Esophagus muscularis mucosa (tissue), 3 donors: ENCODE measurements at regions not wholly inside any gene's neighbourhood (a gene's known extent, or its start where the extent isn't known, plus 50 kb on each side); places are given as distances from the start of the nearest gene placed in this dataset.

Experiments
- CTCF ChIP-seq, 3 experiments: fragments of 200-600 bp in 2 of 3; fragments of 450-650 bp in 1 of 3; sonication (generic) in 2 of 3; IDR thresholded peaks; one replicate each; pipeline ENCODE4 v1.5.1; 2017 to 2019; ENCODE audit warnings: antibody characterized with exemption in 3 of 3, mild to moderate bottlenecking in 2 of 3, moderate library complexity in 1 of 3
- EP300 ChIP-seq: sonication (generic); formaldehyde crosslinking; IDR thresholded peaks from one replicate; pipeline ENCODE4 v1.6.1; 2017; ENCODE audit warnings: antibody characterized with exemption

DNA sequence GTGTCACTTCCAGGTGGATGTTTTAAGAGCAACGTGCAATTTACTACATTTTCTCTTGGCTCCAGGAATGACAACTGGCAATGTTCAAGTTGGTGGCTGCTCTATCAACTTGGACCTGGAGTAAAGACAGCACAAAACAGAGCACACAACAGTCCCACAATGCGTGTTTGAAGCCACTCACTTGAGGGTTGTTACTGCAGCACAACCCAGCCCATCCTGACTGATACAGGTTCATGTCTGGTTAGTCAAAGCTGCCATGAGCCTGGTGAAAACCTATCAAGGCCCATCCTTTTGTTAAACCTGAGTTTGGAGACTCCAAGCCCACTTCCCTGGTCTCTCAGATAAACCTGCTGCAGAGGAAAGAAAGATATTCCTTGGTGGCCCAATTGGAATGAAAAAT, 81.1 kb upstream of the LARP1 start:
- TF ChIP-seq CTCF (IDR thresholded peaks at IDR 0.05) (no peak), EP300 (no peak)
